ENCODE measurements at regions not wholly inside any gene's neighbourhood (a gene's known extent, or its start where the extent isn't known, plus 50 kb on each side); places are given as distances from the start of the nearest gene placed in this dataset.

- TF ChIP-seq, protein P1, sequence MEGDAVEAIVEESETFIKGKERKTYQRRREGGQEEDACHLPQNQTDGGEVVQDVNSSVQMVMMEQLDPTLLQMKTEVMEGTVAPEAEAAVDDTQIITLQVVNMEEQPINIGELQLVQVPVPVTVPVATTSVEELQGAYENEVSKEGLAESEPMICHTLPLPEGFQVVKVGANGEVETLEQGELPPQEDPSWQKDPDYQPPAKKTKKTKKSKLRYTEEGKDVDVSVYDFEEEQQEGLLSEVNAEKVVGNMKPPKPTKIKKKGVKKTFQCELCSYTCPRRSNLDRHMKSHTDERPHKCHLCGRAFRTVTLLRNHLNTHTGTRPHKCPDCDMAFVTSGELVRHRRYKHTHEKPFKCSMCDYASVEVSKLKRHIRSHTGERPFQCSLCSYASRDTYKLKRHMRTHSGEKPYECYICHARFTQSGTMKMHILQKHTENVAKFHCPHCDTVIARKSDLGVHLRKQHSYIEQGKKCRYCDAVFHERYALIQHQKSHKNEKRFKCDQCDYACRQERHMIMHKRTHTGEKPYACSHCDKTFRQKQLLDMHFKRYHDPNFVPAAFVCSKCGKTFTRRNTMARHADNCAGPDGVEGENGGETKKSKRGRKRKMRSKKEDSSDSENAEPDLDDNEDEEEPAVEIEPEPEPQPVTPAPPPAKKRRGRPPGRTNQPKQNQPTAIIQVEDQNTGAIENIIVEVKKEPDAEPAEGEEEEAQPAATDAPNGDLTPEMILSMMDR (IDR thresholded peaks at IDR 0.05) = no peak
- H3K9me3 Mint-ChIP-seq (ENCODE audit: unreplicated experiment) = no peaks in the 10 kb centered on the region
- no peaks in the 10 kb centered on the region for H3K36me3 Mint-ChIP-seq (ENCODE audit: unreplicated experiment)
- H3K4me1 Mint-ChIP-seq (ENCODE audit: unreplicated experiment) = no peaks in the 10 kb centered on the region
- DNase-seq (ENCODE audit: extremely low spot score, unreplicated experiment) = no peak
- H3K27ac Mint-ChIP-seq (ENCODE audit: unreplicated experiment) = no peak overlapping the region
- no peak overlapping the region for H3K4me3 Mint-ChIP-seq (ENCODE audit: unreplicated experiment)
- no peaks in the 10 kb centered on the region for H3K27me3 Mint-ChIP-seq (ENCODE audit: unreplicated experiment)
Measured at GRCh38 chr12:4822572-4822971, 87.1 kb upstream of the KCNA1 start.

GRCh38 chr12:4824380-4824779 lies 85.3 kb upstream of the KCNA1 start:
- Mint-ChIP-seq H3K27ac (ENCODE audit: unreplicated experiment) (no peak overlapping the region), H3K27me3 (ENCODE audit: unreplicated experiment) (no peaks in the 10 kb centered on the region), H3K4me1 (ENCODE audit: unreplicated experiment) (no peaks in the 10 kb centered on the region), H3K36me3 (ENCODE audit: unreplicated experiment) (no peaks in the 10 kb centered on the region), H3K4me3 (ENCODE audit: unreplicated experiment) (no peak overlapping the region), H3K9me3 (ENCODE audit: unreplicated experiment) (no peaks in the 10 kb centered on the region)
- DNase-seq (ENCODE audit: extremely low spot score, unreplicated experiment) = no peak
- TF ChIP-seq, protein P1 (IDR thresholded peaks at IDR 0.05) = no peak

DNA sequence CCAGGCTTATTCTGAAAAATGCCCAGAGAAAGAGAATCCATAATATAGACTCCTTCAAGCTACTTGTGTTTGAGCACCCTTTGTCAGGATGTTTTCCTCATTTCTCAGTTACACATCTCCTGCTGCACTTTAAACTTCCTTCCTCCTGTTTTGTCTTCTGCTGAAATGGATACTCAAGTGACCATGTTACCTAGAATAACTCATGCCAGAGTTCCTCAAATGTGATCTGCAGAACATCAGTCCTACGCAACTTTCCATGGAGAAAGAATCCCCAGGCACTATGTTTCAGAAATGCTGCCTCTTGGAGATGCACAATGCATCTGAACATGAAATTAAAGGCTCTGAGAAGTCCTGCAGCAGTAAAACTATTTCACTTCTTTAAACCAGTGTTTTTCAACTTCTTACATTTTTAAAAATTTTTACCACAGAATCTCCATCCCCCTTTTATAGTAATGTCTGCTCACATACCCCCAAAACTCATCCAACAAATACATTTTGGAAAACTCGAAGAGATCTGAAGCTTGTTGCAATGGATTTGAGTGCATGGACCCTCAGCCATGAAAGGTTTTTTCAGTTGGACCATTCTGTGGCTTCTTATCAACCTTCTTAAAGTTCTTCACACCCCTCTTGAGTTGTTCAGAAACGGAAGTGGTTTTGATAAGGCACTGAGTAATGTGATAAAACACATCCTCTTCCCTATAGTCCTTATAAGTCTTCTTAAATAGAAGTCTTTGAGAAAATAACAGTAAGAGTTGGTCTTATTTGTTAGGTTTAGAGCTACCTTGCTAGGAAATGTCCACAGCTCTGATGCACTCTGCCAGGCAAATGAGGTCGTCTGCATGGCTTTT lies 84.5 kb upstream of the KCNA1 start:
- DNase-seq (ENCODE audit: extremely low spot score, unreplicated experiment) = no peak
- no peaks in the 10 kb centered on the region for H3K9me3 Mint-ChIP-seq (ENCODE audit: unreplicated experiment)
- no peaks in the 10 kb centered on the region for H3K36me3 Mint-ChIP-seq (ENCODE audit: unreplicated experiment)
- H3K4me3 Mint-ChIP-seq (ENCODE audit: unreplicated experiment) = no peak overlapping the region
- H3K27me3 Mint-ChIP-seq (ENCODE audit: unreplicated experiment) = no peaks in the 10 kb centered on the region
- H3K27ac Mint-ChIP-seq (ENCODE audit: unreplicated experiment) = no peak overlapping the region
- no peaks in the 10 kb centered on the region for H3K4me1 Mint-ChIP-seq (ENCODE audit: unreplicated experiment)
- TF ChIP-seq, protein P1 (IDR thresholded peaks at IDR 0.05) = no peak

- TF ChIP-seq, protein P1 (IDR thresholded peaks at IDR 0.05) = no peak
- DNase-seq (ENCODE audit: extremely low spot score, unreplicated experiment) = no peak
- Mint-ChIP-seq H3K9me3 (ENCODE audit: unreplicated experiment) (no peaks in the 10 kb centered on the region), H3K27ac (ENCODE audit: unreplicated experiment) (no peak overlapping the region), H3K4me3 (ENCODE audit: unreplicated experiment) (no peak overlapping the region), H3K27me3 (ENCODE audit: unreplicated experiment) (no peaks in the 10 kb centered on the region), H3K4me1 (ENCODE audit: unreplicated experiment) (no peaks in the 10 kb centered on the region), H3K36me3 (ENCODE audit: unreplicated experiment) (no peaks in the 10 kb centered on the region)
Measured at GRCh38 chr12:4826909-4827308, 82.8 kb upstream of the KCNA1 start.

- no peak for DNase-seq (ENCODE audit: extremely low spot score, unreplicated experiment)
- no peaks in the 10 kb centered on the region for H3K4me1 Mint-ChIP-seq (ENCODE audit: unreplicated experiment)
- no peaks in the 10 kb centered on the region for H3K27me3 Mint-ChIP-seq (ENCODE audit: unreplicated experiment)
- H3K4me3 Mint-ChIP-seq (ENCODE audit: unreplicated experiment) = no peak overlapping the region
- TF ChIP-seq, protein P1 (IDR thresholded peaks at IDR 0.05) = no peak
- no peaks in the 10 kb centered on the region for H3K36me3 Mint-ChIP-seq (ENCODE audit: unreplicated experiment)
- H3K27ac Mint-ChIP-seq (ENCODE audit: unreplicated experiment) = no peak overlapping the region
- H3K9me3 Mint-ChIP-seq (ENCODE audit: unreplicated experiment) = no peaks in the 10 kb centered on the region
Measured at GRCh38 chr12:4828176-4828575, 81.5 kb upstream of the KCNA1 start.

All from osteocyte (in vitro differentiated cells).